HL-60 (cell line): ENCODE measurements at regions not wholly inside any gene's neighbourhood (a gene's known extent, or its start where the extent isn't known, plus 50 kb on each side); places are given as distances from the start of the nearest gene placed in this dataset.

Experiments
- DNase-seq, 2 experiments: peaks; one replicate each; pipeline ENCODE4 v3.0.0-alpha.2; 2010 to 2020; ENCODE audit warnings: low read depth in 1 of 2, low spot score in 1 of 2
- H3K27ac ChIP-seq: fragments of 250-450 bp; sonication (Bioruptor Pico); replicated peaks from 2 replicates; pipeline ENCODE4 v1.5.1; 2020; ENCODE audit warnings: mild to moderate bottlenecking, moderate library complexity
- H3K27me3 ChIP-seq: fragments of 250-450 bp; sonication (Bioruptor Pico); 2 replicates; pipeline ENCODE4 v1.5.1; 2021; ENCODE audit warnings: mild to moderate bottlenecking, moderate library complexity; ENCODE audit not compliant: insufficient read depth, poor library complexity, severe bottlenecking
- H3K4me3 ChIP-seq: replicated peaks from 2 replicates; pipeline ENCODE4 v1.5.1; 2011; ENCODE audit warnings: mild to moderate bottlenecking, control low read depth, low read length; ENCODE audit not compliant: insufficient read depth
- GABPA ChIP-seq: IDR thresholded peaks from 2 replicates; pipeline ENCODE4 v1.6.1; 2012; ENCODE audit warnings: low read depth
- POLR2AphosphoS5 ChIP-seq: IDR thresholded peaks from 2 replicates; pipeline ENCODE4 v1.6.1; 2012; ENCODE audit warnings: low read depth
- SPI1 ChIP-seq: IDR thresholded peaks from 2 replicates; pipeline ENCODE4 v1.6.1; 2012; ENCODE audit warnings: low read depth, mild to moderate bottlenecking, borderline replicate concordance
- TF ChIP-seq, protein P1 (sequence below): IDR thresholded peaks from 2 replicates; pipeline ENCODE4 v1.6.1; 2012; ENCODE audit warnings: low read depth; ENCODE audit not compliant: insufficient replicate concordance
- TF ChIP-seq, protein P2 (sequence below): IDR thresholded peaks from one replicate; pipeline ENCODE4 v1.5.1; 2011; ENCODE audit warnings: low read length, control low read depth, inconsistent platforms; ENCODE audit not compliant: insufficient read depth

DNA sequence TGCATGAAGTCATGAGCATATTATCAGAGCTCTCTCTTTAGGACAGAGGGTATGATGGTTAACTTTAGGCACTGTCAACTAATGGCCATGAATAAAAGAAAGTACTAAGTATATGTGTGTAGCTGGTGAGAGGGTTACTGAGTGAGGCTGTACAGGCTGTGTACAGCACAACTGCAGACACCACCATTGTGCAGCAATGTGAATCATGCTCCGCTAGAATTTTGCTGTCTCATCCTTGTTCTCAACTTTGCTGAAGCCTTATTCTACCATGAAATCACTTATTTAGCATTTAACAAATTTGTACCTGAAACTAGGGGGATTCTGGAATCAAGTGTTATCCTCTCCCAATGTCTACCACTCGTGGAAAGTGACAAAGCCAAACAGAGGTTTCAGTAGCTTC lies 414.9 kb downstream of the PLCL1 start:
- H3K4me3 ChIP-seq = no peak overlapping the region
- DNase-seq = no peak
- no peak overlapping the region for H3K27ac ChIP-seq
- no peaks in the 10 kb centered on the region for H3K27me3 ChIP-seq
- TF ChIP-seq, protein P1, sequence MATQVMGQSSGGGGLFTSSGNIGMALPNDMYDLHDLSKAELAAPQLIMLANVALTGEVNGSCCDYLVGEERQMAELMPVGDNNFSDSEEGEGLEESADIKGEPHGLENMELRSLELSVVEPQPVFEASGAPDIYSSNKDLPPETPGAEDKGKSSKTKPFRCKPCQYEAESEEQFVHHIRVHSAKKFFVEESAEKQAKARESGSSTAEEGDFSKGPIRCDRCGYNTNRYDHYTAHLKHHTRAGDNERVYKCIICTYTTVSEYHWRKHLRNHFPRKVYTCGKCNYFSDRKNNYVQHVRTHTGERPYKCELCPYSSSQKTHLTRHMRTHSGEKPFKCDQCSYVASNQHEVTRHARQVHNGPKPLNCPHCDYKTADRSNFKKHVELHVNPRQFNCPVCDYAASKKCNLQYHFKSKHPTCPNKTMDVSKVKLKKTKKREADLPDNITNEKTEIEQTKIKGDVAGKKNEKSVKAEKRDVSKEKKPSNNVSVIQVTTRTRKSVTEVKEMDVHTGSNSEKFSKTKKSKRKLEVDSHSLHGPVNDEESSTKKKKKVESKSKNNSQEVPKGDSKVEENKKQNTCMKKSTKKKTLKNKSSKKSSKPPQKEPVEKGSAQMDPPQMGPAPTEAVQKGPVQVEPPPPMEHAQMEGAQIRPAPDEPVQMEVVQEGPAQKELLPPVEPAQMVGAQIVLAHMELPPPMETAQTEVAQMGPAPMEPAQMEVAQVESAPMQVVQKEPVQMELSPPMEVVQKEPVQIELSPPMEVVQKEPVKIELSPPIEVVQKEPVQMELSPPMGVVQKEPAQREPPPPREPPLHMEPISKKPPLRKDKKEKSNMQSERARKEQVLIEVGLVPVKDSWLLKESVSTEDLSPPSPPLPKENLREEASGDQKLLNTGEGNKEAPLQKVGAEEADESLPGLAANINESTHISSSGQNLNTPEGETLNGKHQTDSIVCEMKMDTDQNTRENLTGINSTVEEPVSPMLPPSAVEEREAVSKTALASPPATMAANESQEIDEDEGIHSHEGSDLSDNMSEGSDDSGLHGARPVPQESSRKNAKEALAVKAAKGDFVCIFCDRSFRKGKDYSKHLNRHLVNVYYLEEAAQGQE = no peak
- no peak for TF ChIP-seq POLR2AphosphoS5
- TF ChIP-seq SPI1 = no peak
- no peak for TF ChIP-seq GABPA
- TF ChIP-seq, protein P2, sequence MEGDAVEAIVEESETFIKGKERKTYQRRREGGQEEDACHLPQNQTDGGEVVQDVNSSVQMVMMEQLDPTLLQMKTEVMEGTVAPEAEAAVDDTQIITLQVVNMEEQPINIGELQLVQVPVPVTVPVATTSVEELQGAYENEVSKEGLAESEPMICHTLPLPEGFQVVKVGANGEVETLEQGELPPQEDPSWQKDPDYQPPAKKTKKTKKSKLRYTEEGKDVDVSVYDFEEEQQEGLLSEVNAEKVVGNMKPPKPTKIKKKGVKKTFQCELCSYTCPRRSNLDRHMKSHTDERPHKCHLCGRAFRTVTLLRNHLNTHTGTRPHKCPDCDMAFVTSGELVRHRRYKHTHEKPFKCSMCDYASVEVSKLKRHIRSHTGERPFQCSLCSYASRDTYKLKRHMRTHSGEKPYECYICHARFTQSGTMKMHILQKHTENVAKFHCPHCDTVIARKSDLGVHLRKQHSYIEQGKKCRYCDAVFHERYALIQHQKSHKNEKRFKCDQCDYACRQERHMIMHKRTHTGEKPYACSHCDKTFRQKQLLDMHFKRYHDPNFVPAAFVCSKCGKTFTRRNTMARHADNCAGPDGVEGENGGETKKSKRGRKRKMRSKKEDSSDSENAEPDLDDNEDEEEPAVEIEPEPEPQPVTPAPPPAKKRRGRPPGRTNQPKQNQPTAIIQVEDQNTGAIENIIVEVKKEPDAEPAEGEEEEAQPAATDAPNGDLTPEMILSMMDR = no peak

DNA sequence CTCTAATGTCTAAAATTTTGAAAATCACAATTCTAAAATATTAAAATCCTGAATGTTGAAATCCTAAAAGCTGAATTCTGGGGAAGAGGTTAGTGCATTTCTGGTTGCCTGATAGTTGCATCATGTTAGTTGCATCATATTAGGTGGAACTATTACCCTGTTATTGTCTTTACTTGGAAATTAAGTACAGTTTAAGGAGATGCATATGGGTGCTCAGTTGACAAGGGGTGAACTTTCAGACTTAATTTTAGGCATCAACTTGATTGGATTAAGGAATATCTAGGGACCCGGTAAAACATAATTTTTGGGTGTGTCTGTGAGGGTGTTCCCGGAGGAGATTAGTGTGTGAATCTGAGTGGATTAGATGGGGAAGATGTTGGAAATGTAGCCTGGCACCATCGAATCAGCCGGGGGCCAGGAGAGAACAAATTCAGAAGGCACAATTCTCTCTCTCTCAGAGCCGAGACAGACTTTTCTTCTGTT lies 409.8 kb downstream of the PLCL1 start:
- no peak overlapping the region for H3K4me3 ChIP-seq
- DNase-seq = no peak
- no peaks in the 10 kb centered on the region for H3K27me3 ChIP-seq
- TF ChIP-seq, protein P2 = no peak
- TF ChIP-seq, protein P1 = no peak
- TF ChIP-seq GABPA (no peak), SPI1 (no peak), POLR2AphosphoS5 (no peak)
- no peak overlapping the region for H3K27ac ChIP-seq

DNA sequence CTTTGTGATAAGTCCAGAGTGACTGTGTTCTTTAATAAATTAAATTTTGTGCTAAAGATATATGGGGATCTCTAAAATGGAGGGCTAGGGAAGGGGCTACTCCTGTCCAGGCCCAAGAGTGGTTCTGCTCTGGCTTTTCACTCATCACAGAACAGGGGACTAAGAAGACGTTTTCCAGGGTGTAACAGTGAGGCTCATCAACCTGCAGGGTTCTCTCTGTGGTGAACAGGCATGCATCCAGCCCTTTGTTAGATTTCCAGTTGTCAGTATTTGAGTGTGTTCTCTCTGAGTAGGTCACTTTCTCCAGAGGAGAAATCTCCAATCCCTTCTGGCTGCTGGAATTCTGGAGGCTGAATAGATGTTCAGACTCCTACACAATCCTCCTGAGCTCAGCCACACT lies 408.9 kb downstream of the PLCL1 start:
- no peak for TF ChIP-seq SPI1
- TF ChIP-seq POLR2AphosphoS5 = no peak
- TF ChIP-seq, protein P2 = no peak
- TF ChIP-seq GABPA = no peak
- TF ChIP-seq, protein P1 = no peak
- Histone ChIP-seq H3K27ac (no peak overlapping the region), H3K4me3 (no peak overlapping the region), H3K27me3 (no peaks in the 10 kb centered on the region)
- DNase-seq = no peak
